GM23338 (cell line): ENCODE measurements at regions not wholly inside any gene's neighbourhood (a gene's known extent, or its start where the extent isn't known, plus 50 kb on each side); places are given as distances from the start of the nearest gene placed in this dataset.

ENCODE experiments used
- CREB1 ChIP-seq: fragments of 250-450 bp; sonication (Bioruptor Pico); IDR thresholded peaks from 2 replicates; pipeline ENCODE4 v1.5.0; 2020; ENCODE audit warnings: low read depth, mild to moderate bottlenecking, moderate library complexity
- CTCF ChIP-seq, 2 experiments: fragments of 200-600 bp in 1 of 2; sonication (generic) in 1 of 2; conservative IDR thresholded peaks; 2 replicates each; pipeline versions ENCODE4 v1.5.1 to v1.6.1; 2016 to 2017; ENCODE audit warnings: antibody characterized with exemption in 2 of 2, low read depth in 2 of 2, mild to moderate bottlenecking in 2 of 2, moderate library complexity in 1 of 2
- EZH2 ChIP-seq: fragments of 200-600 bp; sonication (generic); IDR thresholded peaks from one replicate; pipeline ENCODE4 v1.8.0; 2017; ENCODE audit warnings: antibody characterized with exemption, mild to moderate bottlenecking, low read depth; ENCODE audit not compliant: unreplicated experiment
- EZH2phosphoT487 ChIP-seq: fragments of 200-600 bp; sonication (generic); IDR thresholded peaks from one replicate; pipeline ENCODE4 v1.8.1; 2018; ENCODE audit warnings: antibody characterized with exemption; ENCODE audit not compliant: unreplicated experiment
- JUNB ChIP-seq: IDR thresholded peaks from one replicate; pipeline ENCODE4 v1.6.1; 2016; ENCODE audit warnings: antibody characterized with exemption; ENCODE audit not compliant: unreplicated experiment
- NANOG ChIP-seq: IDR thresholded peaks from 2 replicates; pipeline ENCODE4 v1.6.1; 2016; ENCODE audit warnings: antibody characterized with exemption, borderline replicate concordance
- POLR2AphosphoS5 ChIP-seq: IDR thresholded peaks from 2 replicates; pipeline ENCODE4 v1.6.1; 2016; ENCODE audit warnings: antibody characterized with exemption, low read depth
- REST ChIP-seq: IDR thresholded peaks from one replicate; pipeline ENCODE4 v1.6.1; 2018; ENCODE audit warnings: antibody characterized with exemption; ENCODE audit not compliant: unreplicated experiment
- STAT1 ChIP-seq: IDR thresholded peaks from one replicate; pipeline ENCODE4 v1.6.1; 2016; ENCODE audit warnings: antibody characterized with exemption; ENCODE audit not compliant: unreplicated experiment
- TF ChIP-seq, protein P1 (sequence below): IDR thresholded peaks from 2 replicates; pipeline ENCODE4 v1.6.1; 2016; ENCODE audit warnings: antibody characterized with exemption

DNA sequence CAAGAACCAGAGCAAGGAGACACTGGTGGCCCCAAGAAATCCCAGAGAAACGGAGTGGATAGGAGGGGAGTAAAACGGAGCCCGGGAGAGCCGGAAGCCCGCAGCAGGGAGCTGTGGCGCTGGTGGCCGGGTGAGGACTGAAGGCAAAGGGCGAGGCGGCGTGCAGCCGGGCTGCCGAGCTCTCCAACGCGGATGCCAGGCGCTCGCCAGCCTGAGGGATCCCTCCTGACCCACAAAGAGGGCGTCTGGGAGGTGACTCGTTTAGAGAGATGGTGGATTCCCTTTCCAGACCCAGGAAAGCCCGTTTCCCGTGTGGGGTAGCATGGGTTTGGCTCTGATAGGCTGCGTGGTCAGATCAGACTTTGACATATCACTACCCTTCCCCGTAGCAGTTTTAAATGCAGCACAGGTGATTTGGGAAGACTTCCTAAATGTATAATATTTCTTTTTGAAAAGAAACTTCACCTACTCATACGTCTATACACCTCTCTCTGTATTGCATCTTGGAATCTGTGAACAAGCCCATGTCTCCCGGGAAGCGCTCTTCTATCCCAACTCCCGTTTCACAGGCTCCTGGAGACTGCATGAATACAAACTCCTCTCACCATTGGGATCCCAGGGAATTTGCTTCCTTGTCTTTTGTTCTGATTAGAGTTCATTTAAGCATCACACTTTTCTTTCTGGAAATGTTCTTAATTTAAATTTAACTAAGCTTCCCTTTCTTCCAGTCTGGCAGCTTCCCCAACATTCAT is 158.1 kb downstream of the C9orf152 start:
- TF ChIP-seq POLR2AphosphoS5 (no peak), NANOG (no peak), REST (no peak), CTCF (conservative IDR thresholded peaks at IDR 0.05; ENCODE audit: low read depth in 2 of 2) (no peak), EZH2 (no peak), EZH2phosphoT487 (no peak), CREB1 (CRISPR knock-in tag) (no peak), STAT1 (no peak), JUNB (no peak)
- TF ChIP-seq, protein P1, sequence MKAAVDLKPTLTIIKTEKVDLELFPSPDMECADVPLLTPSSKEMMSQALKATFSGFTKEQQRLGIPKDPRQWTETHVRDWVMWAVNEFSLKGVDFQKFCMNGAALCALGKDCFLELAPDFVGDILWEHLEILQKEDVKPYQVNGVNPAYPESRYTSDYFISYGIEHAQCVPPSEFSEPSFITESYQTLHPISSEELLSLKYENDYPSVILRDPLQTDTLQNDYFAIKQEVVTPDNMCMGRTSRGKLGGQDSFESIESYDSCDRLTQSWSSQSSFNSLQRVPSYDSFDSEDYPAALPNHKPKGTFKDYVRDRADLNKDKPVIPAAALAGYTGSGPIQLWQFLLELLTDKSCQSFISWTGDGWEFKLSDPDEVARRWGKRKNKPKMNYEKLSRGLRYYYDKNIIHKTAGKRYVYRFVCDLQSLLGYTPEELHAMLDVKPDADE = no peak
